Right cardiac atrium (tissue), 5 donors: ENCODE measurements at regions not wholly inside any gene's neighbourhood (a gene's known extent, or its start where the extent isn't known, plus 50 kb on each side); places are given as distances from the start of the nearest gene placed in this dataset.
A peak's percentile ranks its signal among the peaks of the same experiment; 100 is the strongest.
"Not testable (repeated sequence)": the region's sequence is repeated elsewhere in the genome, so short reads cannot be mapped to it uniquely, and the experiment has no call there.

ENCODE experiments used
- ATAC-seq, 2 donors: fragments of 200-7000 bp; cut with Tn5 transposase; one replicate each; pipeline versions ENCODE4 v1.8.0 to v1.9.1; 2020; ENCODE audit warnings: moderate library complexity in 2 of 2, mild to moderate bottlenecking in 1 of 2
- DNase-seq, 3 donors: peaks; one replicate each; pipeline ENCODE4 v3.0.0-alpha.2; 2020
- H3K27ac ChIP-seq: one replicate; pipeline ENCODE4 v1.5.1; 2013; ENCODE audit warnings: mild to moderate bottlenecking, low read length, control low read depth, moderate library complexity
- H3K27me3 ChIP-seq: one replicate; pipeline ENCODE4 v1.6.1; 2013; ENCODE audit not compliant: control insufficient read depth, insufficient read depth
- H3K4me1 ChIP-seq: one replicate; pipeline ENCODE4 v1.6.1; 2013; ENCODE audit warnings: low read length; ENCODE audit not compliant: control insufficient read depth, insufficient read depth
- H3K4me3 ChIP-seq: one replicate; pipeline ENCODE4 v1.5.1; 2013; ENCODE audit warnings: low read length, control low read depth
- H3K9me3 ChIP-seq: one replicate; pipeline ENCODE4 v1.6.1; 2013; ENCODE audit warnings: low read length; ENCODE audit not compliant: control insufficient read depth
- WGBS: extraction: QIAGEN DNeasy Blood & Tissue Kit; methylation state at CpG from one replicate; pipeline ENCODE4 v1.1.7; 2013; 5-methylcytosine and 5-hydroxymethylcytosine counted together
- intact Hi-C, 4 donors: fragments of 100-400 bp; cut with DNase I; formaldehyde crosslinking; loops; one replicate each; pipeline versions ENCODE4 v1.11.0 to v1.14.0; 2022 to 2023
- donor health status: healthy with polysubstance abuse.
- donor health status: DM: no; HTN: yes; CAD: no.
- donor health status: DM: no; HTN: no; CAD: no.
- donor health status: DM: no; HTN: yes; CAD: no; lungs with severe emphysema.
- donor health status: DM: yes; HTN: yes; CAD: no.

DNA sequence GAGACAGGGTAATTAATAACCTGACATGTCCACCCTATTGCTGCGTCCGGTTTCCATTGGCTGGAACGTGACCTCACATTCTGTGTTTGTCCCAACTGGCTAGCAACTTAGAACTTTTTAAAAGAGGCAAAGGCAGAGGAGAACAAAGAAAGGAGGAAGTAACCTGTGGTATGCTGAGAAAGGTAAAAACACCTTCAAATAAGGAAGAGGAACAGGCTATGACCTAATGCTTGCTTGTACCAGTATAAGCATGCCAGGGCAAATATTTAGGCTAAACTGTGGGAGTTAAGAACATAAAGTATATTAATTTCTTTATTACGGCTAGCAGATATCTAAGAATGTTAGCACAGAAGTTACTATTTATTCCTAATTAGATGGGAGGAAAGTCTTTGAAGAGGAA, 87.3 kb upstream of the MAP10 start:
- WGBS: 93% methylated on average over 4 of the region's 4 CpGs
- DNase-seq, H3K27ac ChIP-seq, intact Hi-C loops, H3K4me1 ChIP-seq, H3K27me3 ChIP-seq, H3K4me3 ChIP-seq, ATAC-seq, H3K9me3 ChIP-seq: not testable (repeated sequence)

DNA sequence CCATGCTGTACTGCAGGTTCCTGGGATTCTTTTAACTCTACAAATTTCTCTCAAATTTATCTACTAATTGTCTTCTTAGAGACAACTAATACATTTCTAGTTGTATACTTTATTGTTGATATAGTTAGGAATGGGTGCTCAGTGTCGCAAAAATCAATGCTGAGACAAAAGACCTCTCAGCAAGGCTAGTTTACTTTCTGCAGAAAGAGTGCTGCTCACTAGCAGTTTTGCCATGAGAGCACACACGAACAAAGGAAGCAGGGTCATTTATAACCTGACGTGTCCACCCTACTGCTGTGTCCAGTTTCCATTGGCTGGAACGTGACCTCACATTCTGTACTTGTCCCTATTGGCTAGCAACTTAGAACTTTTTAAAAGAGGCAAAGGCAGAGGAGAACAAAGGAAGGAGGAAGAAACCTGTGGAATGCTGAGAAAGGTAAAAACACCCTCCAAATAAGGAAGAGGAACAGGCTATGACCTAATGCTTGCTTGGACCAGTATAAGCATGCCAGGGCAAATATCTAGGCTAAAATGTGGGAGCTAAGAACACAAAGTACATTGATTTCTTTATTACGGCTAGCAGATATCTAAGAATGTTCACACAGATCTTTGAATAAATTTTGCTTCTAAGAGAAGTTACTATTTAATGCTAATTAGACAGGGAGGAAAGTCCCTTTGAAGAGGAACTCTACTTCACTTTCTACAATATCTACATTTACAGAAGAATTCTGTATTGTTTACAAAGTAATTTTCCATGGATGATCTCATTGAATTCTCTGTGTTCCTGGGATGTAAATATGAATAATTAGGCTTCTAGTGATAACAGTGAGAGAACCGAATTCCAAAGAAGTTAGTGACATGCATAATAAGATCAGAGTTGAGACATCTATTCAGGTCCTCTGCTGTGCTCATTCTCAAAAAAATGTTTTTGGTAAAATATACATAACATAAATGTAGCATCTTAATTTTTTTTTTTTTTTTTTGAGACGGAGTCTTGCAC, 86.0 kb upstream of the MAP10 start:
- DNase-seq: no peak
- Histone ChIP-seq H3K27ac (no peak overlapping the region), H3K4me1 (no peaks in the 10 kb centered on the region), H3K4me3 (no peak overlapping the region), H3K27me3 (no peaks in the 10 kb centered on the region), H3K9me3 (no peaks in the 10 kb centered on the region)
- intact Hi-C loops: no loop called here
- ATAC-seq: no peak
- WGBS: 85% methylated on average over 7 of the region's 7 CpGs

DNA sequence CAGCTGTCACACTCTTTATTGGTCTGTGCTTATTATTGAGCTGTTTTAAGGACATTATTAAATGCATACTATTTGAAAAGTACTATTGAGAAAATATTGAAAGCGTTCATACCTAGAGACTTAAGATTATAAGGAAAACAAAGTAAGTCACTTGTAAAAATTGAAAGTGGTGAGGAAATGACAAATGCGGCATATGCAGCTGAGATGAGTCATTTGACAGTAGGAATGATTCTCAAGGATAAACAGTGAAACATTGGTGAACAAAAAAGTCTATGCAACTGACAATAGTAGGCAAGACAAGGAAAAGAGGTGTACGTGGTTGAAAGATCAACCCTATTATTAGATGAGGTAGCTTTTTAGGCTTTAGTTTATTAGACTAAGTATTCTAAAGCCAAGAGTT, 82.6 kb upstream of the MAP10 start:
- H3K27me3 ChIP-seq: no peaks in the 10 kb centered on the region
- H3K9me3 ChIP-seq: no peaks in the 10 kb centered on the region
- intact Hi-C loops: no loop called here
- ATAC-seq (no peak), DNase-seq (no peak)
- 94% methylated on average over 3 of the region's 3 CpGs for WGBS
- H3K4me1 ChIP-seq: no peaks in the 10 kb centered on the region
- H3K4me3 ChIP-seq: no peak overlapping the region
- H3K27ac ChIP-seq: no peak overlapping the region

- Histone ChIP-seq H3K27me3 (no peaks in the 10 kb centered on the region), H3K4me1 (no peaks in the 10 kb centered on the region), H3K9me3 (no peaks in the 10 kb centered on the region), H3K4me3 (no peak overlapping the region), H3K27ac (no peak overlapping the region)
- no peak for ATAC-seq
- no peak for DNase-seq
- intact Hi-C loops: no loop called here
- 81% methylated on average over 6 of the region's 6 CpGs for WGBS
These were observed 79.7 kb upstream of the MAP10 start for GRCh38 chr1:232725305-232726047.

- DNase-seq: no peak
- no peak for ATAC-seq
- H3K4me1 ChIP-seq: no peaks in the 10 kb centered on the region
- H3K27ac ChIP-seq: no peak overlapping the region
- WGBS: 63% methylated on average over 8 of the region's 8 CpGs
- no peaks in the 10 kb centered on the region for H3K27me3 ChIP-seq
- H3K9me3 ChIP-seq: no peaks in the 10 kb centered on the region
- no peak overlapping the region for H3K4me3 ChIP-seq
- intact Hi-C loops: no loop called here
These were observed 79.0 kb upstream of the MAP10 start for GRCh38 chr1:232726048-232726779.

DNA sequence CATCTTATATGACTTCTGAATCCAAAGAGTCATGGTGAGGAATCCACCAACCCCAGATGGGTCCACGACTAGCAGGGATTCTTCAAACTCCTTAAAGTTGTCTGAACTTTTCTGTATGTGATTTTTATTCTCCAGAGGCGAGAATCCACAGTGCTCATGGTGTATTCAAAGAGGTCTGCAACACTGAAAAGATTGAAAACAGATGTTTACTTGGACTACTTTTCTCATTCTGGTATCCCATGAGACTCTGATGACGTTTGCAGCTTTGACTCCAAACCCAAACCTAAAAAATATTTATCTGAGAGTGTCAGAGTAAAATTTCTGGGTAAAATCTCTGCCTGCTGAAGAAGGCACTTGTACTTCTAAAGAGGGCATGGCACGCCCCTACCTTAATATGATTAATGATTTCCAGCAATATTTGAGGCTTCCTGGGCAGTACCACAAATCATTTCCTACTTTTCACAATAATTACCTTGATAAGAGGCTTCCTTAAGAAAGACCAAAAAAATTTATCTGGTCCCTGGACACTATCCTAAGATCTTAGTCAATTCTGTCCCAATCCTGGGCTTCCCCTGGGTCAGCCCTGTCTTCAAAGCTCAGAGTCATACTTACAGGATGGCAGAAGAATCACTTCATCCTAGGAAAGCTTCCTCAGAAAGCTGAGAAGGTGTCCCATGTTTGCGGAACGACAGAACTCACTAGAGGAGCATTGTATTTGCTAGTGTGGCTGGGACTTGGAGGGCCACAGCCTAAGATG, 76.5 kb upstream of the MAP10 start:
- DNase-seq: no peak

GRCh38 chr1:232732344-232732910, 72.8 kb upstream of the MAP10 start:
- DNase-seq (no peak), ATAC-seq (no peak)
- Histone ChIP-seq H3K4me1 (no peaks in the 10 kb centered on the region), H3K4me3 (no peak overlapping the region), H3K27me3 (no peaks in the 10 kb centered on the region), H3K27ac (no peak overlapping the region), H3K9me3 (no peaks in the 10 kb centered on the region)
- intact Hi-C loops: no loop called here
- 83% methylated on average over 1 of the region's 1 CpG for WGBS

More for the DNA sequence above, 76.5 kb upstream of the MAP10 start:
- Histone ChIP-seq H3K4me1 (no peaks in the 10 kb centered on the region), H3K9me3 (no peaks in the 10 kb centered on the region), H3K27ac (no peak overlapping the region), H3K27me3 (no peaks in the 10 kb centered on the region), H3K4me3 (no peak overlapping the region)
- 65% methylated on average over 6 of the region's 6 CpGs for WGBS
- intact Hi-C loops: no loop called here
- peak; percentile 31 to 59 for ATAC-seq

DNA sequence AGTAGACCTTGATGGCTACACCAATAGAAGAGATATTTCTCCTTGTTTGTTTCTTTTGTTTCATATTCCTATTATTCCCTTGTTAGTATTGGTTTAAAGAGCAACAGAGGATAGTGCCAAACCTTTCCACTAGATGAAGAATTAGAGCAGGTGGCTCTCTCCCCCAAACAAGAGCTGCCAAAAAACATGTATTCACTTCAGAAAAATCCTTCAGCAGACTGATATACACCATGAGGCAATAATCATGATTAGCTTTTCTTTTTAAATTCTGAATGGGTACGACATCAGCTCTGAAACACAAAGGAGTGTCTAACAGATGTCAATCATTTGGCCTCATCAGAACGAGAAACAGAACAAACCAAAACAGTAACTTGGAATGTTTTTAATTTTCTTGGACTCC, 67.3 kb upstream of the MAP10 start:
- no peaks in the 10 kb centered on the region for H3K4me1 ChIP-seq
- H3K27me3 ChIP-seq: no peaks in the 10 kb centered on the region
- 68% methylated on average over 2 of the region's 2 CpGs for WGBS
- no peaks in the 10 kb centered on the region for H3K9me3 ChIP-seq
- no peak for ATAC-seq
- intact Hi-C loops: no loop called here
- no peak overlapping the region for H3K27ac ChIP-seq
- no peak for DNase-seq
- no peak overlapping the region for H3K4me3 ChIP-seq

- Histone ChIP-seq H3K9me3 (peaks cover 2% of the 10 kb centered on the region), H3K27me3 (no peaks in the 10 kb centered on the region), H3K4me1 (no peaks in the 10 kb centered on the region), H3K4me3 (no peak overlapping the region), H3K27ac (no peak overlapping the region)
- intact Hi-C loops: no loop called here
- DNase-seq (no peak), ATAC-seq (no peak)
- 94% methylated on average over 1 of the region's 1 CpG for WGBS
These were observed 61.2 kb upstream of the MAP10 start for GRCh38 chr1:232743999-232744398.

- H3K27ac ChIP-seq: no peak overlapping the region
- peaks cover 4% of the 10 kb centered on the region for H3K9me3 ChIP-seq
- DNase-seq (no peak), ATAC-seq (no peak)
- no peak overlapping the region for H3K4me3 ChIP-seq
- H3K27me3 ChIP-seq: no peaks in the 10 kb centered on the region
- no peaks in the 10 kb centered on the region for H3K4me1 ChIP-seq
- intact Hi-C loops: no loop called here
- 86% methylated on average over 6 of the region's 6 CpGs for WGBS
These were observed 60.4 kb upstream of the MAP10 start for GRCh38 chr1:232744847-232745246.
